Caco-2 (cell line): ENCODE measurements at regions not wholly inside any gene's neighbourhood (a gene's known extent, or its start where the extent isn't known, plus 50 kb on each side); places are given as distances from the start of the nearest gene placed in this dataset.

Experiments used
- BruUV-seq: library from RNA; stranded (reverse); fragments of 400-500 nt; replicated peaks from 2 replicates; lab custom pipeline; 2021; lab: Mats Ljungman, UMichigan
- CTCF ChIA-PET: fragments of 300-600 bp; sonication (Branson Sonifier 250); formaldehyde crosslinking; loops from one replicate; lab custom pipeline; 2022; ENCODE audit warnings: antibody characterized with exemption; lab: Charles Lee
- POLR2A ChIA-PET: fragments of 300-600 bp; sonication (Branson Sonifier 250); formaldehyde crosslinking; loops from one replicate; lab custom pipeline; 2022; ENCODE audit warnings: antibody characterized with exemption; lab: Charles Lee
- DNase-seq, 2 experiments: peaks; one replicate each; pipeline versions ENCODE4 v3.0.0 to v3.0.0-alpha.2; 2020 to 2022
- H3K27me3 ChIP-seq: replicated peaks from 2 replicates; pipeline ENCODE4 v1.6.0; 2011; ENCODE audit warnings: low read length; ENCODE audit not compliant: control insufficient read depth, insufficient read depth
- H3K36me3 ChIP-seq: 2 replicates; pipeline ENCODE4 v1.5.1; 2011; ENCODE audit warnings: low read length; ENCODE audit not compliant: control insufficient read depth, insufficient read depth
- H3K4me1 ChIP-seq: fragments of 250-450 bp; sonication (Bioruptor Pico); 2 replicates; pipeline ENCODE4 v1.5.1; 2020; ENCODE audit warnings: mild to moderate bottlenecking
- H3K4me3 ChIP-seq: 2 replicates; pipeline ENCODE4 v1.5.1; 2011; ENCODE audit warnings: low read depth, mild to moderate bottlenecking, control low read depth, low read length
- H3K9me3 ChIP-seq: fragments of 250-450 bp; sonication (Bioruptor Pico); 2 replicates; pipeline ENCODE4 v1.5.1; 2020; ENCODE audit warnings: mild to moderate bottlenecking, moderate library complexity
- H3K27ac Mint-ChIP-seq: one replicate; pipeline ENCODE4 v1.8.0; 2022; ENCODE audit warnings: mixed read lengths; ENCODE audit not compliant: unreplicated experiment
- H3K27me3 Mint-ChIP-seq: one replicate; pipeline ENCODE4 v1.8.0; 2022; ENCODE audit warnings: mixed read lengths; ENCODE audit not compliant: insufficient read depth, unreplicated experiment
- H3K36me3 Mint-ChIP-seq: one replicate; pipeline ENCODE4 v1.8.0; 2022; ENCODE audit warnings: mild to moderate bottlenecking, mixed read lengths; ENCODE audit not compliant: insufficient read depth, unreplicated experiment
- H3K4me1 Mint-ChIP-seq: one replicate; pipeline ENCODE4 v1.8.0; 2022; ENCODE audit warnings: low read depth, mixed read lengths; ENCODE audit not compliant: unreplicated experiment
- H3K4me3 Mint-ChIP-seq: one replicate; pipeline ENCODE4 v1.8.0; 2022; ENCODE audit warnings: mild to moderate bottlenecking, moderate library complexity, mixed read lengths; ENCODE audit not compliant: unreplicated experiment
- H3K9me3 Mint-ChIP-seq: one replicate; pipeline ENCODE4 v1.8.0; 2022; ENCODE audit warnings: mixed read lengths; ENCODE audit not compliant: unreplicated experiment
- CTCF ChIP-seq, 2 experiments: fragments of 200-600 bp in 1 of 2; IDR thresholded peaks; 1 replicate in 1 of 2; 2 replicates in 1 of 2; pipeline versions ENCODE4 v1.5.1 to v1.8.0; 2011 to 2022; ENCODE audit warnings: antibody characterized with exemption in 1 of 2, control low read depth in 1 of 2, inconsistent platforms in 1 of 2, low read depth in 1 of 2, low read length in 1 of 2, mild to moderate bottlenecking in 1 of 2, moderate library complexity in 1 of 2; ENCODE audit not compliant: insufficient read depth in 1 of 2, severe bottlenecking in 1 of 2, unreplicated experiment in 1 of 2
- intact Hi-C: fragments of 100-400 bp; cut with micrococcal nuclease; formaldehyde crosslinking; loops from one replicate; pipeline ENCODE4 v1.10.0; 2022; ENCODE audit not compliant: unreplicated experiment

GRCh38 chr16:73364413-73364812, 316.5 kb upstream of the ZFHX3 start:
- no peaks in the 10 kb centered on the region; the same call in 1 of the 2 replicates for H3K27me3 ChIP-seq
- Mint-ChIP-seq H3K27me3 (peaks cover 5% of the 10 kb centered on the region), H3K36me3 (no peaks in the 10 kb centered on the region), H3K9me3 (no peaks in the 10 kb centered on the region), H3K27ac (no peak overlapping the region), H3K4me1 (no peaks in the 10 kb centered on the region), H3K4me3 (no peak overlapping the region)
- no peaks in the 10 kb centered on the region for H3K9me3 ChIP-seq
- no peak for TF ChIP-seq CTCF (IDR thresholded peaks at IDR 0.05; ENCODE audit: insufficient read depth in 1 of 2, low read depth in 1 of 2, low read length in 1 of 2, severe bottlenecking in 1 of 2, unreplicated experiment in 1 of 2)
- CTCF ChIA-PET = no interaction called here
- no peaks in the 10 kb centered on the region for H3K4me1 ChIP-seq
- intact Hi-C loops = no loop called here
- no peaks in the 10 kb centered on the region for H3K36me3 ChIP-seq
- no TSS peak for BruUV-seq
- no peak for DNase-seq
- H3K4me3 ChIP-seq = no peak overlapping the region
- POLR2A ChIA-PET = no interaction called here

- H3K9me3 Mint-ChIP-seq = no peaks in the 10 kb centered on the region
- no peaks in the 10 kb centered on the region; the same call in 1 of the 2 replicates for H3K27me3 ChIP-seq
- peaks cover 9% of the 10 kb centered on the region for H3K27me3 Mint-ChIP-seq
- intact Hi-C loops = no loop called here
- no peak overlapping the region for H3K4me3 ChIP-seq
- POLR2A ChIA-PET = no interaction called here
- CTCF ChIA-PET = no interaction called here
- H3K4me1 ChIP-seq = no peaks in the 10 kb centered on the region
- DNase-seq = no peak
- H3K4me1 Mint-ChIP-seq = no peaks in the 10 kb centered on the region
- H3K36me3 ChIP-seq = no peaks in the 10 kb centered on the region
- BruUV-seq = no TSS peak
- TF ChIP-seq CTCF (IDR thresholded peaks at IDR 0.05; ENCODE audit: insufficient read depth in 1 of 2, low read depth in 1 of 2, low read length in 1 of 2, severe bottlenecking in 1 of 2, unreplicated experiment in 1 of 2) = no peak
- H3K27ac Mint-ChIP-seq = no peak overlapping the region
- H3K36me3 Mint-ChIP-seq = no peaks in the 10 kb centered on the region
- H3K9me3 ChIP-seq = no peaks in the 10 kb centered on the region
- H3K4me3 Mint-ChIP-seq = no peak overlapping the region
Measured at GRCh38 chr16:73361061-73361460, 313.1 kb upstream of the ZFHX3 start.

GRCh38 chr16:73356401-73357079, 308.6 kb upstream of the ZFHX3 start:
- TF ChIP-seq CTCF (IDR thresholded peaks at IDR 0.05; ENCODE audit: insufficient read depth in 1 of 2, low read depth in 1 of 2, low read length in 1 of 2, severe bottlenecking in 1 of 2, unreplicated experiment in 1 of 2) = no peak
- H3K27me3 Mint-ChIP-seq = peaks cover 19% of the 10 kb centered on the region
- BruUV-seq = no TSS peak
- no peak for DNase-seq
- intact Hi-C loops = no loop called here
- H3K4me1 Mint-ChIP-seq = no peaks in the 10 kb centered on the region
- no peaks in the 10 kb centered on the region for H3K36me3 ChIP-seq
- POLR2A ChIA-PET = no interaction called here
- no peaks in the 10 kb centered on the region for H3K9me3 ChIP-seq
- no peaks in the 10 kb centered on the region for H3K4me1 ChIP-seq
- no peaks in the 10 kb centered on the region for H3K9me3 Mint-ChIP-seq
- CTCF ChIA-PET = no interaction called here
- H3K27ac Mint-ChIP-seq = no peak overlapping the region
- H3K27me3 ChIP-seq = no peaks in the 10 kb centered on the region; the same call in 1 of the 2 replicates
- H3K4me3 ChIP-seq = no peak overlapping the region
- no peak overlapping the region for H3K4me3 Mint-ChIP-seq
- no peaks in the 10 kb centered on the region for H3K36me3 Mint-ChIP-seq
